ENCODE measurements at regions not wholly inside any gene's neighbourhood (a gene's known extent, or its start where the extent isn't known, plus 50 kb on each side); places are given as distances from the start of the nearest gene placed in this dataset.

DNA sequence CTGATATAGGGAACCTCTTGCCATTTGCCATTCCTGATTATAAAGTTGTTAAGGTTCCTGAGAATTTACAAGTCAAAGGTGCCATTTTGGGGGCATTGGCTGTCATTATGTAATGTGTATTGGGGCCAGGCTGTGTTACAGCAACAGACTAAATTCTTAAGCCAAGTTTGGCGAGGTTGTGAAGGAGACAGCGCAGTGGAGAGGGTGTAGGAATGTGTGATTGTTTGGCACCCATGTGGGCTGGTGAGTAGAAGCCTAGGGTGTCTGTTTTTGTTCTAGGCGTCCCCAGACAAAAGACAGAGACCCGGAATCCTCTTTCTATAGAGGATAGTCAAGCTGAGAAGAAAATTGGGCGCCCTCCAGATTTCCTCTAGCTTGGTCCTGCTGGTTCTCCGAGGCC is 2535.3 kb downstream of the PCDH7 start:
- DNase-seq (ENCODE audit: low read depth), result no peak
- no peak overlapping the region for H3K4me3 ChIP-seq (ENCODE audit: low read length)
- TF ChIP-seq, protein P1, sequence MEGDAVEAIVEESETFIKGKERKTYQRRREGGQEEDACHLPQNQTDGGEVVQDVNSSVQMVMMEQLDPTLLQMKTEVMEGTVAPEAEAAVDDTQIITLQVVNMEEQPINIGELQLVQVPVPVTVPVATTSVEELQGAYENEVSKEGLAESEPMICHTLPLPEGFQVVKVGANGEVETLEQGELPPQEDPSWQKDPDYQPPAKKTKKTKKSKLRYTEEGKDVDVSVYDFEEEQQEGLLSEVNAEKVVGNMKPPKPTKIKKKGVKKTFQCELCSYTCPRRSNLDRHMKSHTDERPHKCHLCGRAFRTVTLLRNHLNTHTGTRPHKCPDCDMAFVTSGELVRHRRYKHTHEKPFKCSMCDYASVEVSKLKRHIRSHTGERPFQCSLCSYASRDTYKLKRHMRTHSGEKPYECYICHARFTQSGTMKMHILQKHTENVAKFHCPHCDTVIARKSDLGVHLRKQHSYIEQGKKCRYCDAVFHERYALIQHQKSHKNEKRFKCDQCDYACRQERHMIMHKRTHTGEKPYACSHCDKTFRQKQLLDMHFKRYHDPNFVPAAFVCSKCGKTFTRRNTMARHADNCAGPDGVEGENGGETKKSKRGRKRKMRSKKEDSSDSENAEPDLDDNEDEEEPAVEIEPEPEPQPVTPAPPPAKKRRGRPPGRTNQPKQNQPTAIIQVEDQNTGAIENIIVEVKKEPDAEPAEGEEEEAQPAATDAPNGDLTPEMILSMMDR (conservative IDR thresholded peaks at IDR 0.05; ENCODE audit: low read length), result no peak

DNA sequence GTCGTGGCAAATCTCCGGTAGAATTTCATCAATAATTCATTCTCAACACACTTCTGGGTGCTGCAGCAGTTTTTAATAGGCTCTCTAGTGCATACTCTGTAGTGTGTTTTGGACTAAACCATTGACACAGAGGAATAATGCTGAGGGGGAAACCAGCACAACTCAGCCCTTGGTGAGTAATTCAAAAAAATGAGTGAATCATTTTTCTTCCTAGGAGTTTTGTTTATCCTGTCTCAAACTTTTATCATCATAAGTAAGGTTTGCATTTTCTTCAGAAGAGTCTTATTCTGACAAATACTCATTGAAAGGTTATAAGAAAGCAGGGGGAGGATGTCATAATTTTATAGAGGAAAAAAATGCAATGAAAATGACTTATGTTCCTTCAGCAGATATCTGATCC is 2542.7 kb downstream of the PCDH7 start:
- no peak overlapping the region for H3K4me3 ChIP-seq (ENCODE audit: low read length)
- no peak for DNase-seq (ENCODE audit: low read depth)
- TF ChIP-seq, protein P1 (conservative IDR thresholded peaks at IDR 0.05; ENCODE audit: low read length), result no peak

DNA sequence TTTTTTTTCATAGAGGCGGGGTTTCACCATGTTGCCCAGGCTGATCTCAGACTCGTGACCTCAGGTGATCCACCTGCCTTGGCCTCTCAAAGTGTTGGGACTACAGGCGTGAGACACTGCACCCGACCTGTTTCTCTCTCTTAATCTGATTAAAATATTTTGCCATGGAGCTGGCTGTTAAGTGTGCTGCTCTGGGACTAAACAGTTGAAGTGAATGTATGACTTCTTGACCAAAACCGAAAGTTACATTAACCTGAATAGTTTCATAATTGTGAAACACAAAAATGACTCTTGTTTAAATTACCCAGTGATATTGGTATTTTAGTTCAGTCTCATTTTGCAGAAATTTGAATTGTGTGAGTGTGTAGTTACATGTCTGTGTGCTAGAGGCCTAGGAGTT is 2548.6 kb downstream of the PCDH7 start:
- no peak for DNase-seq (ENCODE audit: low read depth)
- H3K4me3 ChIP-seq (ENCODE audit: low read length), result no peak overlapping the region
- TF ChIP-seq, protein P1 (conservative IDR thresholded peaks at IDR 0.05; ENCODE audit: low read length), result no peak

DNA sequence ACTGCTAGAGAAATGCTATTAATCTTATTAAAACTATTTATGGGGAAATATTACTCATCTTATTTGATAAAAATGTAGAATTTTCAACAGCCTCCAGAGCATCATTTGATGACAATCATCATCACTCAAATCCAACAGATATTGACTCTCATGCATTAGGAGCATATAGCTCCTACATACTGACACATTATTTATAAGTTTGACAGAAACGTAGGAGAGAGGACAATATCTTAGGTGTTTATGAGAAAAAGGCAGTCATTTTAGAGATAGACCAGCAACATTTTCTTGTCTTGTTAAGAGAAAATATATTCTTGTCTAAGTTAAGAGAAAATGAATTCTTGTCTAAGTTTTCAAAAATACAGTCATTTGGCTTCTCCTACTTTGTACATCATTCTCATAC is 2550.2 kb downstream of the PCDH7 start:
- TF ChIP-seq, protein P1 (conservative IDR thresholded peaks at IDR 0.05; ENCODE audit: low read length), result no peak
- no peak overlapping the region for H3K4me3 ChIP-seq (ENCODE audit: low read length)
- DNase-seq (ENCODE audit: low read depth), result no peak

DNA sequence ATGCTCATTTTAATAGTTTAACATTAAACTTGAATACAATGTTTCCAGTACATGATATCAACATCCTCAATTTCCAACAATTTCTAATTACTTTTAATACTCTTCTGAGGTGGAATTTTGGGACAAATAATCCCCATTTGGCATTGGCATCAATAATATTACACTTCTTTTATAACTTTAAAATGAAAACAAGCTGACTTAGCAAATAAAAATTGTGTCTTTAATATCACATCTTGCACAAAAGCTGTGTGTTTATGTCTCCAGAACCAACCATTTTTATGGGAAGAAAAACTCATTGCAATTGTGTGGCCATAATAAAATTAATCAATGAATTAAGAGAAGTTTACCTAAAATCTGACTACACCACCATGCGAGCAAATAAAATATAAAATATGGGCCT is 2552.6 kb downstream of the PCDH7 start:
- TF ChIP-seq, protein P1 (conservative IDR thresholded peaks at IDR 0.05; ENCODE audit: low read length), result no peak

DNA sequence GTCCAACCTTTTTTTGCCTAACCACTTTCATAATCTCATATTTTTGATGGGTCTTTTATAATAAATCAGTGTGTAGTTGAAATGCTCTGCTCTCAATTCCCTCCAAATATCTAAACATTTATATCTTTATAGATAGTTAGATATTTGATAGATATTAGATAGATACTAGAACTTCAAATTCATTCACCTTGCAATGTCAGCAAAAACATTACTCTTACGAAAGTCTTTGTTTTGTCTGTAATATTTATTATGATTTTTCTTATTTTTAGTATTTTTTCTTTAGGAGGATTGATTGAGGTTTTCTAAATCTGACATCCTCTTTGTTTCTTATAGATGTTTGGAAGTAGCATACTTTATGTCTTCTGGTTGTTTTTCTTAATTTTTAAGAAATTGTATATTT is 2563.6 kb downstream of the PCDH7 start:
- no peak overlapping the region for H3K4me3 ChIP-seq (ENCODE audit: low read length)
- DNase-seq (ENCODE audit: low read depth), result no peak
- TF ChIP-seq, protein P1 (conservative IDR thresholded peaks at IDR 0.05; ENCODE audit: low read length), result no peak

More for the DNA sequence above, 2552.6 kb downstream of the PCDH7 start:
- DNase-seq (ENCODE audit: low read depth), result no peak
- no peak overlapping the region for H3K4me3 ChIP-seq (ENCODE audit: low read length)

DNA sequence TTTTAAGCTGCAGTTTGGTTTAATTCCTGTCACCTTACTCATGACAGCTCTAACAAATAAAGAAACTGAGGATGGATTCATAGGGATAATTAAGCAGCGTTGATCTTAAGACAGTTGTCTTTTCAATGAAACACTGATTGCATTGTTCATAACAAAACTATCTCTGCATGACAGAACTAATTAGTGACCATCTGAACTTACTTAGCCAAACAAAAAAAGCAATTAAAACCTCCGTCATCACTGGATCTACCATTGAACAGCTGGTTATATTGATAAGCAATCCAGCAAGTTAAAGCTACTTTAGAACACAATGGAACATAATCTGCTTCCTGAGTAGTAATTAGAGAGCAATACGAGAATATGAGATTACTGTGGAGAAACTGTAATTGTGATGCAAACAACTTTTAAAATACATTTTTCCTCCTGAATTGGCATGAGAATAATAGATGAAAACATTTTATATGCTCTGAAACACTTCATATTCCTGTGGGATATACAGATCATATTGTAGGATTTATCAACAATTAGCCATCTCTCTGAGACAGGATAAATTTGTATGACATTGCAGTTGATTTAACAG is 2576.8 kb downstream of the PCDH7 start:
- DNase-seq (ENCODE audit: low read depth), result no peak
- TF ChIP-seq, protein P1 (conservative IDR thresholded peaks at IDR 0.05; ENCODE audit: low read length), result no peak

More for the DNA sequence above, 2576.8 kb downstream of the PCDH7 start:
- H3K4me3 ChIP-seq (ENCODE audit: low read length), result no peak overlapping the region
